IMR-90 (cell line): ENCODE measurements at regions not wholly inside any gene's neighbourhood (a gene's known extent, or its start where the extent isn't known, plus 50 kb on each side); places are given as distances from the start of the nearest gene placed in this dataset.

Experiments
- ATAC-seq: fragments of 200-7000 bp; cut with Tn5 transposase; 2 replicates; pipeline ENCODE4 v1.9.1; 2020; ENCODE audit warnings: low read depth, mild to moderate bottlenecking, moderate library complexity
- BruUV-seq: library from RNA; stranded (reverse); fragments of 400-500 nt; replicated peaks from 2 replicates; lab custom pipeline; 2021; lab: Mats Ljungman, UMichigan
- CTCF ChIA-PET: fragments of 300-600 bp; formaldehyde crosslinking; extraction: SDS; loops from one replicate; lab custom pipeline; 2021; ENCODE audit warnings: antibody characterized with exemption; lab: Yijun Ruan, JAX
- POLR2A ChIA-PET: fragments of 300-600 bp; sonication (Branson Sonifier 250); formaldehyde crosslinking; loops from one replicate; lab custom pipeline; 2022; ENCODE audit warnings: antibody characterized with exemption; ENCODE audit not compliant: unreplicated experiment; lab: Charles Lee
- DNase-seq: peaks from one replicate; pipeline ENCODE4 v3.0.0; 2013
- H2AFZ ChIP-seq: replicated peaks from 2 replicates; pipeline ENCODE3; 2013; ENCODE audit warnings: low read length, mild to moderate bottlenecking; ENCODE audit not compliant: poor library complexity
- H2AK5ac ChIP-seq: 2 replicates; pipeline ENCODE4 v1.6.1; 2013; ENCODE audit warnings: low read depth, low read length, inconsistent platforms
- H2AK9ac ChIP-seq: replicated peaks from 2 replicates; pipeline ENCODE3; 2013; ENCODE audit warnings: mild to moderate bottlenecking, low read depth, low read length, moderate library complexity; ENCODE audit not compliant: poor library complexity
- H2BK120ac ChIP-seq: 2 replicates; pipeline ENCODE4 v1.6.1; 2013; ENCODE audit warnings: low read depth, low read length, inconsistent platforms
- H2BK15ac ChIP-seq: 3 replicates; pipeline ENCODE4 v1.6.1; 2013; ENCODE audit warnings: low read depth, low read length, inconsistent platforms
- H2BK20ac ChIP-seq: 2 replicates; pipeline ENCODE4 v1.6.1; 2013; ENCODE audit warnings: low read depth, mild to moderate bottlenecking, inconsistent platforms, low read length, moderate library complexity
- H2BK5ac ChIP-seq: 2 replicates; pipeline ENCODE4 v1.6.1; 2013; ENCODE audit warnings: mild to moderate bottlenecking, low read depth, low read length, inconsistent platforms; ENCODE audit not compliant: poor library complexity, severe bottlenecking
- H3K14ac ChIP-seq: replicated peaks from 2 replicates; pipeline ENCODE4 v1.6.1; 2013; ENCODE audit warnings: low read depth, low read length, inconsistent platforms
- H3K18ac ChIP-seq: 2 replicates; pipeline ENCODE4 v1.6.1; 2013; ENCODE audit warnings: low read depth, low read length, control low read depth
- H3K23ac ChIP-seq: 2 replicates; pipeline ENCODE4 v1.6.1; 2013; ENCODE audit warnings: low read depth, low read length, inconsistent platforms
- H3K27ac ChIP-seq: 2 replicates; pipeline ENCODE4 v1.5.1; 2013; ENCODE audit warnings: mild to moderate bottlenecking, control low read depth, low read length; ENCODE audit not compliant: insufficient read depth
- H3K27me3 ChIP-seq: 2 replicates; pipeline ENCODE4 v1.6.1; 2013; ENCODE audit warnings: low read length; ENCODE audit not compliant: control insufficient read depth, insufficient read depth
- H3K36me3 ChIP-seq: 2 replicates; pipeline ENCODE4 v1.6.1; 2013; ENCODE audit warnings: low read length, mixed read lengths; ENCODE audit not compliant: control insufficient read depth, insufficient read depth
- H3K4ac ChIP-seq: 2 replicates; pipeline ENCODE4 v1.6.1; 2013; ENCODE audit warnings: low read depth, low read length, inconsistent platforms
- H3K4me1 ChIP-seq: 2 replicates; pipeline ENCODE4 v1.6.1; 2013; ENCODE audit warnings: low read length, mixed read lengths; ENCODE audit not compliant: control insufficient read depth, insufficient read depth
- H3K4me2 ChIP-seq: 2 replicates; pipeline ENCODE4 v1.6.1; 2013; ENCODE audit warnings: low read depth, mild to moderate bottlenecking, control low read depth, low read length, moderate library complexity
- H3K4me3 ChIP-seq: 2 replicates; pipeline ENCODE4 v1.5.1; 2013; ENCODE audit warnings: low read depth, mild to moderate bottlenecking, control low read depth, low read length, moderate library complexity; ENCODE audit not compliant: insufficient read depth
- H3K56ac ChIP-seq: 2 replicates; pipeline ENCODE4 v1.6.1; 2013; ENCODE audit warnings: low read length, inconsistent platforms; ENCODE audit not compliant: insufficient read depth; ENCODE audit errors: extremely low read depth
- H3K79me1 ChIP-seq, 2 experiments: 2 replicates each; pipeline ENCODE4 v1.6.1; 2013; ENCODE audit warnings: low read length in 2 of 2, inconsistent platforms in 1 of 2, low read depth in 1 of 2
- H3K9ac ChIP-seq: 2 replicates; pipeline ENCODE4 v1.6.1; 2013; ENCODE audit warnings: low read depth, low read length, control low read depth
- H3K9me1 ChIP-seq: 2 replicates; pipeline ENCODE4 v1.6.1; 2013; ENCODE audit warnings: low read length, inconsistent platforms; ENCODE audit not compliant: insufficient read depth
- H3K9me3 ChIP-seq: 2 replicates; pipeline ENCODE4 v1.6.1; 2013; ENCODE audit warnings: low read length; ENCODE audit not compliant: control insufficient read depth, insufficient read depth
- H4K20me1 ChIP-seq: 2 replicates; pipeline ENCODE4 v1.6.1; 2013; ENCODE audit warnings: low read length, inconsistent platforms; ENCODE audit not compliant: insufficient read depth
- H4K5ac ChIP-seq: 2 replicates; pipeline ENCODE4 v1.6.1; 2013; ENCODE audit warnings: mild to moderate bottlenecking, low read depth, low read length, control low read depth
- H4K8ac ChIP-seq, 2 experiments: 2 replicates each; pipeline ENCODE4 v1.6.1; 2013; ENCODE audit warnings: low read depth in 2 of 2, low read length in 2 of 2, control low read depth in 1 of 2, inconsistent platforms in 1 of 2
- H4K91ac ChIP-seq: 2 replicates; pipeline ENCODE4 v1.6.1; 2013; ENCODE audit warnings: low read depth, low read length, inconsistent platforms; ENCODE audit not compliant: insufficient read depth
- BHLHE40 ChIP-seq: fragments of 150-350 bp; IDR thresholded peaks from 2 replicates; pipeline ENCODE4 v1.6.1; 2016; ENCODE audit warnings: mild to moderate bottlenecking, low read depth, low read length
- MAFK ChIP-seq: IDR thresholded peaks from 2 replicates; pipeline ENCODE4 v1.6.1; 2012; ENCODE audit warnings: low read depth, low read length, improper control_type of control experiment
- MXI1 ChIP-seq: IDR thresholded peaks from 2 replicates; pipeline ENCODE4 v1.6.1; 2012; ENCODE audit warnings: low read depth, mild to moderate bottlenecking, low read length, moderate library complexity, borderline replicate concordance
- NFE2L2 ChIP-seq: fragments of 150-350 bp; IDR thresholded peaks from 2 replicates; pipeline ENCODE4 v1.6.1; 2016; ENCODE audit warnings: low read depth, mild to moderate bottlenecking, low read length
- POLR2A ChIP-seq: IDR thresholded peaks from 2 replicates; pipeline ENCODE4 v1.6.1; 2012; ENCODE audit warnings: mild to moderate bottlenecking, low read depth, low read length
- RAD21 ChIP-seq: IDR thresholded peaks from 2 replicates; pipeline ENCODE4 v1.6.1; 2012; ENCODE audit warnings: low read length, improper control_type of control experiment
- RCOR1 ChIP-seq: IDR thresholded peaks from 2 replicates; pipeline ENCODE4 v1.6.1; 2012; ENCODE audit warnings: mild to moderate bottlenecking, low read length, improper control_type of control experiment; ENCODE audit not compliant: insufficient replicate concordance
- RFX5 ChIP-seq: IDR thresholded peaks from 2 replicates; pipeline ENCODE4 v1.8.0; 2012; ENCODE audit warnings: low read depth, mild to moderate bottlenecking, low read length, moderate library complexity
- SMC3 ChIP-seq: fragments of 150-350 bp; IDR thresholded peaks from 2 replicates; pipeline ENCODE4 v1.6.1; 2016; ENCODE audit warnings: low read depth, mild to moderate bottlenecking, antibody characterized with exemption, low read length, moderate library complexity
- WGBS, 2 experiments: methylation state at CpG; one replicate each; pipeline versions ENCODE4 v1.1.5 to v1.1.7; 2013; ENCODE audit warnings: missing lambda C conversion rate in 2 of 2; ENCODE audit not compliant: insufficient read length in 1 of 2; ENCODE audit errors: extremely low coverage in 2 of 2; 5-methylcytosine and 5-hydroxymethylcytosine counted together
- dilution Hi-C: fragments of 300-500 bp; cut with HindIII; formaldehyde crosslinking; loops from one replicate; pipeline ENCODE4 v1.14.3; 2018; ENCODE audit warnings: low sequenced_read_pairs; ENCODE audit not compliant: unreplicated experiment
- in situ Hi-C: fragments of 300-500 bp; cut with MboI; formaldehyde crosslinking; loops from 3 replicates; pipeline ENCODE4 v1.14.3; 2019; ENCODE audit warnings: low sequenced_read_pairs, inconsistent platforms, mixed read lengths
- intact Hi-C: fragments of 100-400 bp; cut with micrococcal nuclease; formaldehyde crosslinking; loops from 2 replicates; pipeline ENCODE4 v1.10.0; 2022
- TF ChIP-seq, protein P1 (sequence below): conservative IDR thresholded peaks from 2 replicates; pipeline ENCODE4 v1.5.1; 2012; ENCODE audit warnings: mild to moderate bottlenecking, low read depth, low read length, improper control_type of control experiment
- TF ChIP-seq, protein P2 (sequence below): fragments of 150-350 bp; IDR thresholded peaks from 2 replicates; pipeline ENCODE4 v1.6.1; 2016; ENCODE audit warnings: low read depth, mild to moderate bottlenecking, low read length, moderate library complexity, borderline replicate concordance

DNA sequence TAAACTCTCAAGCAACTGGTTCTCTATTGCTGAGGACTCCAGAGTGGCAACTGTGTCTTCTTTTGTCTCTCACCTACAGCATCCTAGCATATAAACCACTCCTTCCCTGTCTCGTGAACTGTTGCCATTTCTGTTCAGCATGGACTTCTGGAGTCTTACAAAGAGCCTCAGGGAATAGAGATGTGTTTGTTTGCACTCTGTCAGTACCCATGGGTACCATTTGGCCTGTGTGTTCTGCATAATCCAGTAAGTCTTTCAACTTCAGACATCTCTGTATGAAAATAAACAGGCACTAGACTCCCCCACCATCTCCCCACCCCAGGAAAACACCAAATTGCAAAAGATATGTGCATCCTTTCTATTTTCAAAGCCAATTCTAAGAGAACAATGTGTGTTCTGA lies 1351.6 kb upstream of the PABPC4L start:
- H3K23ac ChIP-seq: no peak overlapping the region
- ChIA-PET POLR2A (no interaction called here), CTCF (no interaction called here)
- no peak overlapping the region for H2AFZ ChIP-seq
- no peak overlapping the region for H2BK5ac ChIP-seq
- H2AK9ac ChIP-seq: no peak overlapping the region
- BruUV-seq: no TSS peak
- H3K4ac ChIP-seq: no peak overlapping the region
- no peak overlapping the region for H2BK120ac ChIP-seq
- no peak overlapping the region for H3K18ac ChIP-seq
- H3K14ac ChIP-seq: no peak overlapping the region
- ATAC-seq (no peak), DNase-seq (no peak)
- H2BK15ac ChIP-seq: no peak overlapping the region
- no CpG with 5 or more reads among the region's 1 CpG for WGBS, 2 experiments
- no peaks in the 10 kb centered on the region for H4K20me1 ChIP-seq
- H3K4me1 ChIP-seq: no peaks in the 10 kb centered on the region
- H3K27me3 ChIP-seq: no peaks in the 10 kb centered on the region
- H3K56ac ChIP-seq: no peak overlapping the region
- H3K9ac ChIP-seq: no peak overlapping the region
- H3K27ac ChIP-seq: no peak overlapping the region
- no peak overlapping the region for H4K8ac ChIP-seq
- no peak overlapping the region for H2BK20ac ChIP-seq
- H4K91ac ChIP-seq: no peak overlapping the region
- dilution Hi-C loops: no loop called here
- no peaks in the 10 kb centered on the region; the same call in 1 of the 2 replicates for H3K9me3 ChIP-seq
- H3K4me3 ChIP-seq: no peak overlapping the region
- intact Hi-C loops: no loop called here
- H2AK5ac ChIP-seq: no peak overlapping the region
- H3K9me1 ChIP-seq: no peaks in the 10 kb centered on the region
- H3K4me2 ChIP-seq: no peak overlapping the region
- H3K36me3 ChIP-seq: no peaks in the 10 kb centered on the region
- TF ChIP-seq BHLHE40 (no peak), RAD21 (no peak), MAFK (no peak), MXI1 (no peak), RFX5 (no peak), NFE2L2 (no peak), POLR2A (no peak), SMC3 (no peak), RCOR1 (no peak)
- TF ChIP-seq, protein P1, sequence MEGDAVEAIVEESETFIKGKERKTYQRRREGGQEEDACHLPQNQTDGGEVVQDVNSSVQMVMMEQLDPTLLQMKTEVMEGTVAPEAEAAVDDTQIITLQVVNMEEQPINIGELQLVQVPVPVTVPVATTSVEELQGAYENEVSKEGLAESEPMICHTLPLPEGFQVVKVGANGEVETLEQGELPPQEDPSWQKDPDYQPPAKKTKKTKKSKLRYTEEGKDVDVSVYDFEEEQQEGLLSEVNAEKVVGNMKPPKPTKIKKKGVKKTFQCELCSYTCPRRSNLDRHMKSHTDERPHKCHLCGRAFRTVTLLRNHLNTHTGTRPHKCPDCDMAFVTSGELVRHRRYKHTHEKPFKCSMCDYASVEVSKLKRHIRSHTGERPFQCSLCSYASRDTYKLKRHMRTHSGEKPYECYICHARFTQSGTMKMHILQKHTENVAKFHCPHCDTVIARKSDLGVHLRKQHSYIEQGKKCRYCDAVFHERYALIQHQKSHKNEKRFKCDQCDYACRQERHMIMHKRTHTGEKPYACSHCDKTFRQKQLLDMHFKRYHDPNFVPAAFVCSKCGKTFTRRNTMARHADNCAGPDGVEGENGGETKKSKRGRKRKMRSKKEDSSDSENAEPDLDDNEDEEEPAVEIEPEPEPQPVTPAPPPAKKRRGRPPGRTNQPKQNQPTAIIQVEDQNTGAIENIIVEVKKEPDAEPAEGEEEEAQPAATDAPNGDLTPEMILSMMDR: no peak
- TF ChIP-seq, protein P2, sequence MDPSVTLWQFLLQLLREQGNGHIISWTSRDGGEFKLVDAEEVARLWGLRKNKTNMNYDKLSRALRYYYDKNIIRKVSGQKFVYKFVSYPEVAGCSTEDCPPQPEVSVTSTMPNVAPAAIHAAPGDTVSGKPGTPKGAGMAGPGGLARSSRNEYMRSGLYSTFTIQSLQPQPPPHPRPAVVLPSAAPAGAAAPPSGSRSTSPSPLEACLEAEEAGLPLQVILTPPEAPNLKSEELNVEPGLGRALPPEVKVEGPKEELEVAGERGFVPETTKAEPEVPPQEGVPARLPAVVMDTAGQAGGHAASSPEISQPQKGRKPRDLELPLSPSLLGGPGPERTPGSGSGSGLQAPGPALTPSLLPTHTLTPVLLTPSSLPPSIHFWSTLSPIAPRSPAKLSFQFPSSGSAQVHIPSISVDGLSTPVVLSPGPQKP: no peak
- in situ Hi-C loops: no loop called here
- H4K5ac ChIP-seq: no peak overlapping the region
- H3K79me1 ChIP-seq: no peaks in the 10 kb centered on the region
